ENCODE measurements at regions not wholly inside any gene's neighbourhood (a gene's known extent, or its start where the extent isn't known, plus 50 kb on each side); places are given as distances from the start of the nearest gene placed in this dataset.

DNA sequence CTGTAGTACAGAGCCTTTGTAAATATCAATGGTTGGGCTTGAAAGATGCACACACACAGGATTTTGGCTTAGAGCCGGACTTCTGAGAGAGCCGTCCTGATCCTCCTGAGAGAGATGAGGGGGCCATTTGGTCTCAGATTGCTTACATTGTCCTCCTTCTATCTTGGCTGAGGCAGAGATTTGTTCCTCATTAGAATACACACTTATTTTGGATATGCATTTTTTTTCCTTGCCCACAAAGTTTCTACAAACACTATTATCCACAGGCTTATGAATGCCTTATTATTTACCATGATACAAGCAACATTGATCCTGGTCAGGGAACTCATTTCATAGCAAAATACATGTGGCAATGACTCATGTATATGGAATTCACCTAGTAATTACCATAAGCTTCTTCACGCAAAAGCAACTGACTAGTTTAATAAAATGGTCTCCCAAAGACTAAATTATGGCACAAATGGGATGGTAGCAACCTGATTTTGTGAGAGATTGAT lies 175.3 kb downstream of the MDFIC start:
- no peak overlapping the region for H3K14ac ChIP-seq (ENCODE audit: low read length)
- H3K9me3 ChIP-seq (ENCODE audit: insufficient read depth, low read depth, low read length) = no peaks in the 10 kb centered on the region
- H3K4me3 ChIP-seq (ENCODE audit: low read depth, low read length) = no peak overlapping the region
- no peak overlapping the region for H4K91ac ChIP-seq (ENCODE audit: low read depth, low read length)
- H3K4me1 ChIP-seq (ENCODE audit: control insufficient read depth in 1 of 2, insufficient read depth in 2 of 2, low read length in 2 of 2) = peaks cover 0 to 2% of the 10 kb centered on the region in 2 experiments
- H3K79me2 ChIP-seq (ENCODE audit: control insufficient read depth, insufficient read depth, low read length, poor library complexity) = no peaks in the 10 kb centered on the region
- no peak overlapping the region for H3K18ac ChIP-seq (ENCODE audit: low read length)
- no peak overlapping the region for H4K12ac ChIP-seq (ENCODE audit: low read depth, low read length)
- no peak overlapping the region for H2BK5ac ChIP-seq (ENCODE audit: low read depth, low read length, poor library complexity)
- H2AFZ ChIP-seq (ENCODE audit: insufficient read depth, low read length, poor library complexity) = no peak overlapping the region
- H2AK5ac ChIP-seq (ENCODE audit: low read length) = no peak overlapping the region
- no peak overlapping the region for H3K4me2 ChIP-seq (ENCODE audit: low read length)
- H3K9ac ChIP-seq (ENCODE audit: low read length) = no peak overlapping the region
- H3K4ac ChIP-seq (ENCODE audit: low read depth, low read length) = no peak overlapping the region
- DNase-seq = peak in 1 of 2 donors; percentile 44
- no peak overlapping the region for H3K23ac ChIP-seq (ENCODE audit: low read length)
- no peaks in the 10 kb centered on the region for H3K36me3 ChIP-seq (ENCODE audit: control insufficient read depth in 1 of 2, insufficient read depth in 2 of 2, low read length in 2 of 2)
- H4K8ac ChIP-seq (ENCODE audit: low read depth, low read length) = no peak overlapping the region
- H2BK120ac ChIP-seq (ENCODE audit: insufficient read depth, low read length, poor library complexity) = no peak overlapping the region
- H3K27me3 ChIP-seq (ENCODE audit: insufficient read depth, low read length) = no peaks in the 10 kb centered on the region
- no peak overlapping the region for H3K27ac ChIP-seq (ENCODE audit: low read depth, low read length)
- no peak overlapping the region for H2BK12ac ChIP-seq (ENCODE audit: low read length)
- no CpG with 5 or more reads among the region's 3 CpGs for WGBS (ENCODE audit: extremely low coverage, insufficient coverage, insufficient read length)
- no peaks in the 10 kb centered on the region for H3K79me1 ChIP-seq (ENCODE audit: low read length)

DNA sequence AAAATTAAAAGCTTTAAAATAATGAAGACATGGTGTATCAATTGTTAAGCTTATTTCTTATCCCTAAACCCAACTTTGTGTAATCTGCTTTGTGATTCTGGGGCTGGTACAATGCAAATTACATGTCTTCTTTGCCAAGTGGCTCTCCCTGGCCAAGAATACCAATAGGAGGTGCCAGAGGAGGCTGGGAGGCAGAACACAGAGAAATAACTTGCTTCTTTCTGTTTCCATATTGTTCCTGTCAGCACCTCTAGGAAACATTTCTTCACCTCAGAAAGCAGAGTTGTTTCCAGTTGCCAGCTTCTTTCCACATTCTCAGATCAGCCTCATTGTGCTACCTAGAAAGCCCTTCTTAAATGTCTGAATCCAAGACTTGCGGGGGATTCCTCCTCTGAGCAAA lies 174.4 kb downstream of the MDFIC start:
- no peaks in the 10 kb centered on the region for H3K9me3 ChIP-seq (ENCODE audit: insufficient read depth, low read depth, low read length)
- H3K4me3 ChIP-seq (ENCODE audit: low read depth, low read length) = no peak overlapping the region
- no peaks in the 10 kb centered on the region for H3K36me3 ChIP-seq (ENCODE audit: control insufficient read depth in 1 of 2, insufficient read depth in 2 of 2, low read length in 2 of 2)
- H3K4ac ChIP-seq (ENCODE audit: low read depth, low read length) = no peak overlapping the region
- H3K4me1 ChIP-seq (ENCODE audit: control insufficient read depth in 1 of 2, insufficient read depth in 2 of 2, low read length in 2 of 2) = peaks cover 0 to 2% of the 10 kb centered on the region in 2 experiments
- no peak overlapping the region for H3K27ac ChIP-seq (ENCODE audit: low read depth, low read length)
- DNase-seq = no peak
- no peak overlapping the region for H3K9ac ChIP-seq (ENCODE audit: low read length)
- no peaks in the 10 kb centered on the region for H3K79me2 ChIP-seq (ENCODE audit: control insufficient read depth, insufficient read depth, low read length, poor library complexity)
- H2BK120ac ChIP-seq (ENCODE audit: insufficient read depth, low read length, poor library complexity) = no peak overlapping the region
- no peak overlapping the region for H4K8ac ChIP-seq (ENCODE audit: low read depth, low read length)
- H3K14ac ChIP-seq (ENCODE audit: low read length) = no peak overlapping the region
- no peak overlapping the region for H2AFZ ChIP-seq (ENCODE audit: insufficient read depth, low read length, poor library complexity)
- H2BK5ac ChIP-seq (ENCODE audit: low read depth, low read length, poor library complexity) = no peak overlapping the region
- H3K79me1 ChIP-seq (ENCODE audit: low read length) = no peaks in the 10 kb centered on the region
- no peaks in the 10 kb centered on the region for H3K27me3 ChIP-seq (ENCODE audit: insufficient read depth, low read length)
- no peak overlapping the region for H3K4me2 ChIP-seq (ENCODE audit: low read length)
- no CpG with 5 or more reads among the region's 1 CpG for WGBS (ENCODE audit: extremely low coverage, insufficient coverage, insufficient read length)
- no peak overlapping the region for H4K91ac ChIP-seq (ENCODE audit: low read depth, low read length)
- H3K23ac ChIP-seq (ENCODE audit: low read length) = no peak overlapping the region
- no peak overlapping the region for H2AK5ac ChIP-seq (ENCODE audit: low read length)
- H2BK12ac ChIP-seq (ENCODE audit: low read length) = no peak overlapping the region
- no peak overlapping the region for H4K12ac ChIP-seq (ENCODE audit: low read depth, low read length)
- H3K18ac ChIP-seq (ENCODE audit: low read length) = no peak overlapping the region

DNA sequence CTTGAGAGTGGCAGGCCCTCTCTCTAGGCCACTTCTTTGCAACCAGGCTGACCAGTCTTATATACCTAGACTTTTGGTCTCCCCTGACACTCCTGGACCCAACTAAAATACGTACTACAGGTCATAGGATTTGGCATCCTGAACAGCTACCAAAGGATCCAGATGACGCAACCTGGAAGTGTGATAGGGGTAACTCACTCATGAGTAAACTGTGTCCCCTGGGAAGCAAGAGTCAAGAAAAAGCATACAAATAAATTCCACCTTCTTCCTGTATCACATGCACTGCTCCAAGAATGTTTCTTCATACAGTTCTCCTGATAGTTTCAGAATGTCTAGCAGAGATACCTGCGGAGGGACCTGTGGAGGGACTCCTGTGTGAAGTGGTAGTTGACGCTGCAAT lies 172.3 kb downstream of the MDFIC start:
- no peak overlapping the region for H3K4me2 ChIP-seq (ENCODE audit: low read length)
- no peaks in the 10 kb centered on the region for H3K27me3 ChIP-seq (ENCODE audit: insufficient read depth, low read length)
- H4K12ac ChIP-seq (ENCODE audit: low read depth, low read length) = no peak overlapping the region
- H3K36me3 ChIP-seq (ENCODE audit: control insufficient read depth in 1 of 2, insufficient read depth in 2 of 2, low read length in 2 of 2) = no peaks in the 10 kb centered on the region
- no peak overlapping the region for H3K4me3 ChIP-seq (ENCODE audit: low read depth, low read length)
- no peak overlapping the region for H3K14ac ChIP-seq (ENCODE audit: low read length)
- peak in 1 of 2 donors; percentile 27 for DNase-seq
- H3K23ac ChIP-seq (ENCODE audit: low read length) = no peak overlapping the region
- no peaks in the 10 kb centered on the region for H3K9me3 ChIP-seq (ENCODE audit: insufficient read depth, low read depth, low read length)
- H3K9ac ChIP-seq (ENCODE audit: low read length) = no peak overlapping the region
- H2BK12ac ChIP-seq (ENCODE audit: low read length) = no peak overlapping the region
- H3K4ac ChIP-seq (ENCODE audit: low read depth, low read length) = no peak overlapping the region
- H3K18ac ChIP-seq (ENCODE audit: low read length) = no peak overlapping the region
- H4K8ac ChIP-seq (ENCODE audit: low read depth, low read length) = no peak overlapping the region
- peaks cover 0 to 2% of the 10 kb centered on the region in 2 experiments for H3K4me1 ChIP-seq (ENCODE audit: control insufficient read depth in 1 of 2, insufficient read depth in 2 of 2, low read length in 2 of 2)
- no peaks in the 10 kb centered on the region for H3K79me2 ChIP-seq (ENCODE audit: control insufficient read depth, insufficient read depth, low read length, poor library complexity)
- no peak overlapping the region for H4K91ac ChIP-seq (ENCODE audit: low read depth, low read length)
- H2BK5ac ChIP-seq (ENCODE audit: low read depth, low read length, poor library complexity) = no peak overlapping the region
- H2AFZ ChIP-seq (ENCODE audit: insufficient read depth, low read length, poor library complexity) = no peak overlapping the region
- no peaks in the 10 kb centered on the region for H3K79me1 ChIP-seq (ENCODE audit: low read length)
- no peak overlapping the region for H2AK5ac ChIP-seq (ENCODE audit: low read length)
- no CpG with 5 or more reads among the region's 4 CpGs for WGBS (ENCODE audit: extremely low coverage, insufficient coverage, insufficient read length)
- H3K27ac ChIP-seq (ENCODE audit: low read depth, low read length) = no peak overlapping the region
- no peak overlapping the region for H2BK120ac ChIP-seq (ENCODE audit: insufficient read depth, low read length, poor library complexity)

DNA sequence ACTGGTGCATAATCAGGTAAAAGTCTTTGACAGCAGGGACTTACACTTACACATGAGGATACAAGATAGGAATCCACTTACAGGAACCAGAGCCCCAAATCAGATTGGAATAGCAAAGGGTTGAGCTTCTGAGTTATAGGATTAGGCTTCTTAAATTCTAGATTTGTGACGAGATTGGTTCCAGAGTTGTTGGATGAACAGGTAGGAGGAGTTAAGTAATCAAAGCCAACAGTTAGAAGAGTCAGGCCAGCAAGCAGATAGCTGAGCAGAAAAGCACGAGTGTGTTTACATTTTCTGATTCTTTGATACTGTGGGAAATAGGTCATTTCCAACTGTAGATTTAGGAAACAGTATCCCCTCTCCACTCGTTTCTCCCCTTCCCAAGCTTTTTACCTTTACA lies 167.0 kb downstream of the MDFIC start:
- Histone ChIP-seq H4K8ac (ENCODE audit: low read depth, low read length) (no peak overlapping the region), H3K4me2 (ENCODE audit: low read length) (no peak overlapping the region), H3K4ac (ENCODE audit: low read depth, low read length) (no peak overlapping the region), H2BK12ac (ENCODE audit: low read length) (no peak overlapping the region), H4K12ac (ENCODE audit: low read depth, low read length) (no peak overlapping the region), H3K23ac (ENCODE audit: low read length) (no peak overlapping the region), H2AK5ac (ENCODE audit: low read length) (no peak overlapping the region), H2BK120ac (ENCODE audit: insufficient read depth, low read length, poor library complexity) (no peak overlapping the region), H3K4me1 (ENCODE audit: control insufficient read depth in 1 of 2, insufficient read depth in 2 of 2, low read length in 2 of 2) (peaks cover 3 to 4% of the 10 kb centered on the region in 2 experiments), H3K27me3 (ENCODE audit: insufficient read depth, low read length) (no peaks in the 10 kb centered on the region), H3K36me3 (ENCODE audit: control insufficient read depth in 1 of 2, insufficient read depth in 2 of 2, low read length in 2 of 2) (no peaks in the 10 kb centered on the region), H3K14ac (ENCODE audit: low read length) (no peak overlapping the region), H3K9ac (ENCODE audit: low read length) (no peak overlapping the region), H3K18ac (ENCODE audit: low read length) (no peak overlapping the region), H3K9me3 (ENCODE audit: insufficient read depth, low read depth, low read length) (no peaks in the 10 kb centered on the region), H3K4me3 (ENCODE audit: low read depth, low read length) (no peak overlapping the region), H2AFZ (ENCODE audit: insufficient read depth, low read length, poor library complexity) (no peak overlapping the region), H3K79me1 (ENCODE audit: low read length) (peaks cover 2% of the 10 kb centered on the region), H4K91ac (ENCODE audit: low read depth, low read length) (no peak overlapping the region), H2BK5ac (ENCODE audit: low read depth, low read length, poor library complexity) (no peak overlapping the region), H3K27ac (ENCODE audit: low read depth, low read length) (no peak overlapping the region), H3K79me2 (ENCODE audit: control insufficient read depth, insufficient read depth, low read length, poor library complexity) (no peaks in the 10 kb centered on the region)
- DNase-seq = no peak
- no CpG with 5 or more reads among the region's 3 CpGs for WGBS (ENCODE audit: extremely low coverage, insufficient coverage, insufficient read length)

Measured in trophoblast cell (in vitro differentiated cells and primary cell).